ENCODE measurements at regions not wholly inside any gene's neighbourhood (a gene's known extent, or its start where the extent isn't known, plus 50 kb on each side); places are given as distances from the start of the nearest gene placed in this dataset.

- no peak for TF ChIP-seq POLR2A (IDR thresholded peaks at IDR 0.05; ENCODE audit: low read depth, low read length)
- TF ChIP-seq TAF1 (IDR thresholded peaks at IDR 0.05; ENCODE audit: low read depth, low read length): no peak
- no peak for TF ChIP-seq POLR2AphosphoS5 (IDR thresholded peaks at IDR 0.05; ENCODE audit: low read depth, low read length)
- no peak for TF ChIP-seq SPI1 (IDR thresholded peaks at IDR 0.05; ENCODE audit: low read depth, low read length)
- TF ChIP-seq PAX5 (IDR thresholded peaks at IDR 0.05; ENCODE audit: insufficient read depth, low read length, severe bottlenecking): no peak
Observed at GRCh38 chr4:108334031-108334430, 165.3 kb upstream of the LEF1 start.

All from GM12891 (cell line).